ENCODE measurements at regions not wholly inside any gene's neighbourhood (a gene's known extent, or its start where the extent isn't known, plus 50 kb on each side); places are given as distances from the start of the nearest gene placed in this dataset.
"Not testable (repeated sequence)": the region's sequence is repeated elsewhere in the genome, so short reads cannot be mapped to it uniquely, and the experiment has no call there.

DNA sequence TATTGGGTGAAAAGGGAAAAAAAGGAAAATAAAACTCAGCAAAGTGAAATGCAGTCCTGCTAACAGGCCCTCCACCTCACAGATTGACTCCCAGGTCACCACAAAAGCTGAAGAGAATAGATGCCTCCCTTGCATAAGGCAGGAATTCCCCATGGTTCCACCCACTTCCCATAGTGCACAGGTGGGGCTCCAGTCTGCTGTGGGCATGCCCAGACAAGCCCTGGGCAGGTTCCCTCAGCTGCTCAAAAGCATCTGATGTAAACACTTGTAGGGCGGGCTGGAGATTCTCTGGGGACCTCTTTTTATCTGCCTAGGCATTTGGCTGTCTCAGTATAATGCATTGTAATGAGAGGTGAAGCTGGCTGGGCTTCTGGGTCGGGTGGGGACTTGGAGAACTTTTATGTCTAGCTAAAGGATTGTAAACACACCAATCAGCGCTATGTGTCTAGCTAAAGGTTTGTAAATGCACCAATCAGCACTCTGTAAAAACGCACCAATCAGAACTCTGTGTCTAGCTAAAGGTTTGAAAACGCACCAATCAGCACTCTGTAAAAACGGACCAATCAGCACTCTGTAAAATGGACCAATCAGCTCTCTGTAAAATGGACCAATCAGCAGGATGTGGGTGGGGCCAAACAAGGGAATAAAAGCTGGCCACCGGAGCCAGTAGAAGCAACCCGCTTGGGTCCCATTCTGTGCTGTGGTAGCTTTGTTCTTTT lies 1231.5 kb downstream of the ADGRL3 start:
- TF ChIP-seq, protein P1, sequence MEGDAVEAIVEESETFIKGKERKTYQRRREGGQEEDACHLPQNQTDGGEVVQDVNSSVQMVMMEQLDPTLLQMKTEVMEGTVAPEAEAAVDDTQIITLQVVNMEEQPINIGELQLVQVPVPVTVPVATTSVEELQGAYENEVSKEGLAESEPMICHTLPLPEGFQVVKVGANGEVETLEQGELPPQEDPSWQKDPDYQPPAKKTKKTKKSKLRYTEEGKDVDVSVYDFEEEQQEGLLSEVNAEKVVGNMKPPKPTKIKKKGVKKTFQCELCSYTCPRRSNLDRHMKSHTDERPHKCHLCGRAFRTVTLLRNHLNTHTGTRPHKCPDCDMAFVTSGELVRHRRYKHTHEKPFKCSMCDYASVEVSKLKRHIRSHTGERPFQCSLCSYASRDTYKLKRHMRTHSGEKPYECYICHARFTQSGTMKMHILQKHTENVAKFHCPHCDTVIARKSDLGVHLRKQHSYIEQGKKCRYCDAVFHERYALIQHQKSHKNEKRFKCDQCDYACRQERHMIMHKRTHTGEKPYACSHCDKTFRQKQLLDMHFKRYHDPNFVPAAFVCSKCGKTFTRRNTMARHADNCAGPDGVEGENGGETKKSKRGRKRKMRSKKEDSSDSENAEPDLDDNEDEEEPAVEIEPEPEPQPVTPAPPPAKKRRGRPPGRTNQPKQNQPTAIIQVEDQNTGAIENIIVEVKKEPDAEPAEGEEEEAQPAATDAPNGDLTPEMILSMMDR (IDR thresholded peaks at IDR 0.05), result not testable (repeated sequence)
- TF ChIP-seq POLR2A (IDR thresholded peaks at IDR 0.05), result not testable (repeated sequence)

Measured in testis (tissue), 2 donors.